Calu3 (cell line): ENCODE measurements at regions not wholly inside any gene's neighbourhood (a gene's known extent, or its start where the extent isn't known, plus 50 kb on each side); places are given as distances from the start of the nearest gene placed in this dataset.
"Not testable (repeated sequence)": the region's sequence is repeated elsewhere in the genome, so short reads cannot be mapped to it uniquely, and the experiment has no call there.

Experiments used
- BruUV-seq: library from RNA; stranded (reverse); fragments of 400-500 nt; replicated peaks from 2 replicates; lab custom pipeline; 2021; lab: Mats Ljungman, UMichigan
- CTCF ChIA-PET: fragments of 300-600 bp; sonication (Branson Sonifier 250); formaldehyde crosslinking; loops from one replicate; lab custom pipeline; 2022; ENCODE audit warnings: antibody characterized with exemption; lab: Charles Lee
- DNase-seq: peaks from one replicate; pipeline ENCODE4 v3.0.0; 2022
- H3K27ac Mint-ChIP-seq: one replicate; pipeline ENCODE4 v1.8.0; 2022; ENCODE audit warnings: mixed read lengths; ENCODE audit not compliant: unreplicated experiment
- H3K27me3 Mint-ChIP-seq: one replicate; pipeline ENCODE4 v1.8.0; 2022; ENCODE audit warnings: mixed read lengths; ENCODE audit not compliant: unreplicated experiment
- H3K36me3 Mint-ChIP-seq: one replicate; pipeline ENCODE4 v1.8.0; 2022; ENCODE audit warnings: mild to moderate bottlenecking, moderate library complexity, mixed read lengths; ENCODE audit not compliant: insufficient read depth, unreplicated experiment
- H3K4me1 Mint-ChIP-seq: one replicate; pipeline ENCODE4 v1.8.0; 2022; ENCODE audit warnings: mild to moderate bottlenecking, low read depth, mixed read lengths; ENCODE audit not compliant: unreplicated experiment
- H3K4me3 Mint-ChIP-seq: one replicate; pipeline ENCODE4 v1.8.0; 2022; ENCODE audit warnings: mild to moderate bottlenecking, low read depth, moderate library complexity, mixed read lengths; ENCODE audit not compliant: unreplicated experiment
- H3K9me3 Mint-ChIP-seq: one replicate; pipeline ENCODE4 v1.8.0; 2022; ENCODE audit warnings: low read depth, mixed read lengths; ENCODE audit not compliant: unreplicated experiment
- CTCF ChIP-seq: fragments of 200-600 bp; IDR thresholded peaks from one replicate; pipeline ENCODE4 v1.8.0; 2022; ENCODE audit warnings: antibody characterized with exemption; ENCODE audit not compliant: unreplicated experiment
- intact Hi-C: fragments of 100-400 bp; cut with micrococcal nuclease; formaldehyde crosslinking; loops from one replicate; pipeline ENCODE4 v1.10.0; 2022; ENCODE audit not compliant: unreplicated experiment

GRCh38 chr2:78757640-78758039 lies 267.9 kb upstream of the REG3G start:
- TF ChIP-seq CTCF, result no peak
- Mint-ChIP-seq H3K4me1 (no peaks in the 10 kb centered on the region), H3K4me3 (no peak overlapping the region), H3K27me3 (no peaks in the 10 kb centered on the region), H3K36me3 (no peaks in the 10 kb centered on the region), H3K9me3 (peaks cover 36% of the 10 kb centered on the region), H3K27ac (no peak overlapping the region)
- DNase-seq, result no peak
- CTCF ChIA-PET, result no interaction called here
- BruUV-seq, result no TSS peak
- intact Hi-C loops, result no loop called here

- H3K9me3 Mint-ChIP-seq, result peaks cover 39% of the 10 kb centered on the region
- H3K4me3 Mint-ChIP-seq, H3K27me3 Mint-ChIP-seq, BruUV-seq, DNase-seq, H3K36me3 Mint-ChIP-seq, CTCF ChIA-PET, H3K4me1 Mint-ChIP-seq, intact Hi-C loops, H3K27ac Mint-ChIP-seq: not testable (repeated sequence)
Observed at GRCh38 chr2:78758765-78759164, 266.7 kb upstream of the REG3G start.

- intact Hi-C loops, result no loop called here
- DNase-seq, result no peak
- Mint-ChIP-seq H3K27ac (no peak overlapping the region), H3K36me3 (no peaks in the 10 kb centered on the region), H3K9me3 (peaks cover 16% of the 10 kb centered on the region), H3K4me3 (no peak overlapping the region), H3K4me1 (no peaks in the 10 kb centered on the region), H3K27me3 (no peaks in the 10 kb centered on the region)
- CTCF ChIA-PET, result no interaction called here
- BruUV-seq, result no TSS peak
- no peak for TF ChIP-seq CTCF
Observed at GRCh38 chr2:78766459-78766858, 259.0 kb upstream of the REG3G start.

- CTCF ChIA-PET, result no interaction called here
- Mint-ChIP-seq H3K4me3 (no peak overlapping the region), H3K36me3 (no peaks in the 10 kb centered on the region), H3K27me3 (no peaks in the 10 kb centered on the region), H3K4me1 (no peaks in the 10 kb centered on the region), H3K9me3 (peaks cover 4% of the 10 kb centered on the region), H3K27ac (no peak overlapping the region)
- no TSS peak for BruUV-seq
- TF ChIP-seq CTCF, result no peak
- intact Hi-C loops, result no loop called here
- DNase-seq, result no peak
Observed at GRCh38 chr2:78768016-78768415, 257.5 kb upstream of the REG3G start.

- BruUV-seq, result no TSS peak
Observed at GRCh38 chr2:78775291-78775690, 250.2 kb upstream of the REG3G start.

More at GRCh38 chr2:78775291-78775690, 250.2 kb upstream of the REG3G start:
- DNase-seq, result no peak
- Mint-ChIP-seq H3K9me3 (peaks cover 15% of the 10 kb centered on the region), H3K36me3 (no peaks in the 10 kb centered on the region), H3K4me1 (no peaks in the 10 kb centered on the region), H3K4me3 (no peak overlapping the region), H3K27me3 (no peaks in the 10 kb centered on the region), H3K27ac (no peak overlapping the region)
- CTCF ChIA-PET, result no interaction called here
- intact Hi-C loops, result no loop called here
- no peak for TF ChIP-seq CTCF
